Nephron (organoid): ENCODE measurements at regions not wholly inside any gene's neighbourhood (a gene's known extent, or its start where the extent isn't known, plus 50 kb on each side); places are given as distances from the start of the nearest gene placed in this dataset.

ENCODE experiments used
- H3K27ac Mint-ChIP-seq, 3 experiments: 2 replicates each; pipeline ENCODE4 v1.8.0; 2020; ENCODE audit warnings: mixed read lengths in 3 of 3, mild to moderate bottlenecking in 2 of 3, moderate library complexity in 1 of 3
- H3K27me3 Mint-ChIP-seq: 2 replicates; pipeline ENCODE4 v1.8.0; 2021; ENCODE audit warnings: low read depth, mild to moderate bottlenecking, moderate library complexity, mixed read lengths
- H3K36me3 Mint-ChIP-seq: 2 replicates; pipeline ENCODE4 v1.8.0; 2020; ENCODE audit warnings: low read depth, mixed read lengths
- H3K4me1 Mint-ChIP-seq: 2 replicates; pipeline ENCODE4 v1.8.0; 2020; ENCODE audit warnings: mixed read lengths
- H3K4me3 Mint-ChIP-seq, 3 experiments: 2 replicates each; pipeline ENCODE4 v1.8.0; 2020; ENCODE audit warnings: mild to moderate bottlenecking in 3 of 3, mixed read lengths in 3 of 3, moderate library complexity in 2 of 3
- H3K9me3 Mint-ChIP-seq: 2 replicates; pipeline ENCODE4 v1.8.0; 2020; ENCODE audit warnings: mixed read lengths
- TF ChIP-seq, protein P1 (sequence below), 3 experiments: fragments of 200-600 bp; sonication (generic); IDR thresholded peaks; one replicate each; pipeline ENCODE4 v1.5.0; 2021; ENCODE audit warnings: antibody characterized with exemption in 3 of 3; ENCODE audit not compliant: unreplicated experiment in 3 of 3

DNA sequence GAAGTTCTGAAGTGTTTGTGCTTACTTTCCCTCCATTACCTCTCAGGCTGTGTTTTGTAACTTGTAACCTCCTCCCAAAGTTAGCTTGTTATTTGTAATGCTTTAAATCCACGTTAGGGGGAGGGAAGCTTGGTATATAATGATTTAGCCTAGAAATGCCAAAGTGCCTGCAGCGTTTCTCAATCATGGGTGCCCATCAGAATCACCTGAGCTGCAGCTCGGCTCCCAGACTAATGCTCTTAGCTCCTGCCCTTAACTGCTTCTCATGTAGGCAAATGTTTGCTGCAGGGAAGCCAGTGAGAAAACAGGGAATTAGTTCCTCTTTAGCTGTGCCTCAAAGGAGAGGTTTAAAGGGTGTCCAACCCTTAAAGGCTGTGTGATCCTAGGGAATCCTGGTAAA lies 219.2 kb upstream of the NAALADL2 start:
- Mint-ChIP-seq H3K9me3 (no peaks in the 10 kb centered on the region), H3K4me3 (no peak overlapping the region), H3K27ac (no peak overlapping the region), H3K36me3 (no peaks in the 10 kb centered on the region), H3K4me1 (no peaks in the 10 kb centered on the region), H3K27me3 (no peaks in the 10 kb centered on the region)
- TF ChIP-seq, protein P1, sequence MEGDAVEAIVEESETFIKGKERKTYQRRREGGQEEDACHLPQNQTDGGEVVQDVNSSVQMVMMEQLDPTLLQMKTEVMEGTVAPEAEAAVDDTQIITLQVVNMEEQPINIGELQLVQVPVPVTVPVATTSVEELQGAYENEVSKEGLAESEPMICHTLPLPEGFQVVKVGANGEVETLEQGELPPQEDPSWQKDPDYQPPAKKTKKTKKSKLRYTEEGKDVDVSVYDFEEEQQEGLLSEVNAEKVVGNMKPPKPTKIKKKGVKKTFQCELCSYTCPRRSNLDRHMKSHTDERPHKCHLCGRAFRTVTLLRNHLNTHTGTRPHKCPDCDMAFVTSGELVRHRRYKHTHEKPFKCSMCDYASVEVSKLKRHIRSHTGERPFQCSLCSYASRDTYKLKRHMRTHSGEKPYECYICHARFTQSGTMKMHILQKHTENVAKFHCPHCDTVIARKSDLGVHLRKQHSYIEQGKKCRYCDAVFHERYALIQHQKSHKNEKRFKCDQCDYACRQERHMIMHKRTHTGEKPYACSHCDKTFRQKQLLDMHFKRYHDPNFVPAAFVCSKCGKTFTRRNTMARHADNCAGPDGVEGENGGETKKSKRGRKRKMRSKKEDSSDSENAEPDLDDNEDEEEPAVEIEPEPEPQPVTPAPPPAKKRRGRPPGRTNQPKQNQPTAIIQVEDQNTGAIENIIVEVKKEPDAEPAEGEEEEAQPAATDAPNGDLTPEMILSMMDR (IDR thresholded peaks at IDR 0.05; ENCODE audit: unreplicated experiment in 3 of 3) = no peak

DNA sequence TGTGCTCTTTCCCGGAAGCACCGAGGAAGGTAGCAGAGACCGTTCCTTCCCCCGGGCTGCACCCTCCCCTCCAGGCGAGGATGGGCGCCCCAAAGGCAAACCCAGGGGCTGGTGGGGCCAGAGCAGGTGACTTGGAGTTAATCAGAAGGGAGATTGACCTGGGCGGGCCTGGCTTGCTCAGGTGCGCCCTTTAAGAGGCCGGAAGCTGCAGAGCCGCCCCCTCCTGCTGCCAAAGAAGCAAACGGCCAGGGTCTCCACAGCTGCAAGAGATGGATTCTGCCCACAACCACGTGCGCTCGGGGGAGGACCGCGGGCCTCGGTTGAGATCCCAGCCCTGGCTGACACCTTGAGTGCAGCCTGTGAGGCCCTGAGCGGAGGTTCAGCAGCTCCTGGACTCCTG lies 218.2 kb upstream of the NAALADL2 start:
- Mint-ChIP-seq H3K4me1 (no peaks in the 10 kb centered on the region), H3K36me3 (no peaks in the 10 kb centered on the region), H3K27ac (no peak overlapping the region), H3K4me3 (no peak overlapping the region), H3K27me3 (no peaks in the 10 kb centered on the region), H3K9me3 (no peaks in the 10 kb centered on the region)
- TF ChIP-seq, protein P1 (IDR thresholded peaks at IDR 0.05; ENCODE audit: unreplicated experiment in 3 of 3) = no peak

DNA sequence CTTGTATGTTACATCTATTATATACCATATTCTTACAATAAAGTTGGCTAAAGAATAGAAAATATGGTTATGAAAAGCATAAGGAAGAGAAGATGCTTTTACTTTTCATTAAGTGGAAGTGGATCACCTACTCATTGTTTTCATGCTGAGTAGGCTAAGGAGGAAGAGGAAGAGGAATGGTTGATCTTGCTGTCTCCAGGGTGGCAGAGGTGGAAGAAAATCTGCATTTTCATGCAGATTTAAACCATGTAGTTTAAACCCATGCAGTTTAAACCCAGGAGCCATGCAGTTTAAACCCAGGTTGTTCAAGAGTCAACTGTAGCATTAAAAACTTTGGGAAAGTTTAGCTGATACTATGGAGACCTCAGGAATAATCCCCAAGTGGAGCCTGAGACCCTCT lies 214.8 kb upstream of the NAALADL2 start:
- no peaks in the 10 kb centered on the region for H3K9me3 Mint-ChIP-seq
- H3K4me3 Mint-ChIP-seq = no peak overlapping the region
- no peaks in the 10 kb centered on the region for H3K27me3 Mint-ChIP-seq
- H3K36me3 Mint-ChIP-seq = no peaks in the 10 kb centered on the region
- no peak overlapping the region for H3K27ac Mint-ChIP-seq
- H3K4me1 Mint-ChIP-seq = no peaks in the 10 kb centered on the region
- TF ChIP-seq, protein P1 (IDR thresholded peaks at IDR 0.05; ENCODE audit: unreplicated experiment in 3 of 3) = no peak

GRCh38 chr3:174651951-174652350 lies 207.2 kb upstream of the NAALADL2 start:
- Mint-ChIP-seq H3K4me3 (no peak overlapping the region), H3K27me3 (no peaks in the 10 kb centered on the region), H3K4me1 (no peaks in the 10 kb centered on the region), H3K27ac (no peak overlapping the region), H3K36me3 (no peaks in the 10 kb centered on the region), H3K9me3 (peaks cover 2% of the 10 kb centered on the region)
- TF ChIP-seq, protein P1 (IDR thresholded peaks at IDR 0.05; ENCODE audit: unreplicated experiment in 3 of 3) = no peak

GRCh38 chr3:174659511-174659910 lies 199.6 kb upstream of the NAALADL2 start:
- TF ChIP-seq, protein P1 (IDR thresholded peaks at IDR 0.05; ENCODE audit: unreplicated experiment in 3 of 3) = no peak
- Mint-ChIP-seq H3K9me3 (no peaks in the 10 kb centered on the region), H3K4me1 (no peaks in the 10 kb centered on the region), H3K4me3 (no peak overlapping the region), H3K27me3 (no peaks in the 10 kb centered on the region), H3K36me3 (no peaks in the 10 kb centered on the region), H3K27ac (no peak overlapping the region)

DNA sequence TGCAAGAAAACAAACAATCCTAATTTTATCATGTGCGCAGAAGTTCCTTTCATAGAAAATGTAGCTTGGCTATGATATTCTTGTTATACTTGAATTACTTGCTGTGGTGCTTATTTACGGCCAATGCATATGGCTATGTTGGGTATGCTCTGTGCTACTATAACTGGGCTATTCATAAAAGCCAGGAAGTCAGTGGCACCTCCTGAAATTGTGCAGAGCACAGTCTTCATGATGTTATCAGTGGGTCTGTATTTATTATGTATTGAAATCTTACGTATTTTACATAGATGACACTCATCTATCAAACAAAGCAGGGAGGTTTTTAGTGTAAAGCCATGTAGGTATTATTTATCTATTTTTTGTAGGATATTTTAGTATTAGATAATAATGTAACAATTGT lies 196.5 kb upstream of the NAALADL2 start:
- no peaks in the 10 kb centered on the region for H3K9me3 Mint-ChIP-seq
- H3K4me1 Mint-ChIP-seq = no peaks in the 10 kb centered on the region
- H3K4me3 Mint-ChIP-seq = no peak overlapping the region
- no peaks in the 10 kb centered on the region for H3K36me3 Mint-ChIP-seq
- H3K27ac Mint-ChIP-seq = no peak overlapping the region
- H3K27me3 Mint-ChIP-seq = no peaks in the 10 kb centered on the region
- TF ChIP-seq, protein P1 (IDR thresholded peaks at IDR 0.05; ENCODE audit: unreplicated experiment in 3 of 3) = no peak
